Endothelial cell of umbilical vein (primary cell): ENCODE measurements at regions not wholly inside any gene's neighbourhood (a gene's known extent, or its start where the extent isn't known, plus 50 kb on each side); places are given as distances from the start of the nearest gene placed in this dataset.

Experiments used
- BruUV-seq: library from RNA; stranded (reverse); fragments of 400-500 nt; replicated peaks from 2 replicates; lab custom pipeline; 2021; lab: Mats Ljungman, UMichigan
- CTCF ChIA-PET: fragments of 300-600, 350-600 bp; sonication (Branson Sonifier 250); formaldehyde crosslinking; loops from one replicate; lab custom pipeline; 2021; ENCODE audit warnings: antibody characterized with exemption, inconsistent platforms; lab: Charles Lee
- POLR2A ChIA-PET: fragments of 300-600, 350-600 bp; sonication (Branson Sonifier 250); formaldehyde crosslinking; loops from one replicate; lab custom pipeline; 2021; ENCODE audit warnings: antibody characterized with exemption, inconsistent platforms; lab: Charles Lee
- DNase-seq: peaks from one replicate; pipeline ENCODE4 v3.0.0-alpha.2; 2011; ENCODE audit warnings: low read depth, low spot score
- FAIRE-seq: peaks from 2 replicates; lab custom pipeline; 2011; peaks lifted over from hg19 to GRCh38; lab: Jason Lieb, UNC
- H2AFZ ChIP-seq: 2 replicates; pipeline ENCODE4 v1.6.0; 2012; ENCODE audit warnings: low read depth, low read length, control low read depth, inconsistent platforms
- H3K27ac ChIP-seq: 2 replicates; pipeline ENCODE4 v1.5.1; 2011; ENCODE audit warnings: low read depth, mild to moderate bottlenecking, control low read depth, low read length, moderate library complexity; ENCODE audit not compliant: insufficient read depth
- H3K27me3 ChIP-seq, 2 experiments: 2 replicates each; pipeline versions ENCODE4 v1.6.0 to v1.6.1; 2011; ENCODE audit warnings: low read length in 2 of 2, mixed read lengths in 1 of 2; ENCODE audit not compliant: control insufficient read depth in 2 of 2, insufficient read depth in 2 of 2
- H3K36me3 ChIP-seq, 2 experiments: 2 replicates in 1 of 2; 3 replicates in 1 of 2; pipeline ENCODE4 v1.5.1; 2011; ENCODE audit warnings: low read length in 2 of 2, mild to moderate bottlenecking in 1 of 2, moderate library complexity in 1 of 2; ENCODE audit not compliant: control insufficient read depth in 2 of 2, insufficient read depth in 2 of 2; ENCODE audit errors: extremely low read depth in 1 of 2
- H3K4me1 ChIP-seq: 3 replicates; pipeline ENCODE4 v1.5.1; 2011; ENCODE audit warnings: mild to moderate bottlenecking, low read length; ENCODE audit not compliant: control insufficient read depth, insufficient read depth; ENCODE audit errors: extremely low read depth
- H3K4me2 ChIP-seq: 2 replicates; pipeline ENCODE4 v1.6.1; 2011; ENCODE audit warnings: low read length, control low read depth, mixed read lengths; ENCODE audit not compliant: insufficient read depth
- H3K4me3 ChIP-seq, 3 experiments: fragments of 200-600 bp in 1 of 3; sonication (generic), shearing (Covaris generic) in 1 of 3; replicated peaks in 1 of 3; 2 replicates each; pipeline ENCODE4 v1.5.1; 2011 to 2016; ENCODE audit warnings: control low read depth in 3 of 3, low read length in 3 of 3, mild to moderate bottlenecking in 2 of 3, inconsistent platforms in 1 of 3, low read depth in 1 of 3, moderate library complexity in 1 of 3; ENCODE audit not compliant: insufficient read depth in 1 of 3
- H3K79me2 ChIP-seq: 2 replicates; pipeline ENCODE4 v1.6.0; 2012; ENCODE audit warnings: low read length, inconsistent platforms; ENCODE audit not compliant: control insufficient read depth, insufficient read depth
- H3K9ac ChIP-seq: replicated peaks from 2 replicates; pipeline ENCODE3; 2011; ENCODE audit warnings: low read length, control low read depth; ENCODE audit not compliant: insufficient read depth; ENCODE audit errors: extremely low read depth
- H3K9me1 ChIP-seq: replicated peaks from 3 replicates; pipeline ENCODE4 v1.6.0; 2011; ENCODE audit warnings: mild to moderate bottlenecking, low read length; ENCODE audit not compliant: control insufficient read depth, insufficient read depth; ENCODE audit errors: extremely low read depth
- H3K9me3 ChIP-seq: replicated peaks from 2 replicates; pipeline ENCODE4 v1.5.1; 2012; ENCODE audit warnings: low read length, inconsistent platforms; ENCODE audit not compliant: control insufficient read depth, insufficient read depth
- H4K20me1 ChIP-seq: replicated peaks from 2 replicates; pipeline ENCODE3; 2011; ENCODE audit warnings: mild to moderate bottlenecking, low read length; ENCODE audit not compliant: control insufficient read depth, insufficient read depth; ENCODE audit errors: extremely low read depth
- CTCF ChIP-seq, 2 donors: IDR thresholded peaks; 1 replicate in 1 of 2; 2 replicates in 1 of 2; pipeline ENCODE4 v1.5.1; 2011; ENCODE audit warnings: low read length in 2 of 2, mild to moderate bottlenecking in 2 of 2, moderate library complexity in 2 of 2, control low read depth in 1 of 2, inconsistent platforms in 1 of 2, low read depth in 1 of 2; ENCODE audit not compliant: insufficient read depth in 1 of 2; ENCODE audit errors: extremely low read depth in 1 of 2
- EZH2 ChIP-seq: IDR thresholded peaks from 2 replicates; pipeline ENCODE4 v1.6.1; 2012; ENCODE audit warnings: borderline replicate concordance, low read depth, mild to moderate bottlenecking, moderate library complexity, low read length, inconsistent platforms; ENCODE audit not compliant: severe bottlenecking
- MYC ChIP-seq: IDR thresholded peaks from one replicate; pipeline ENCODE4 v1.6.1; 2011; ENCODE audit warnings: mild to moderate bottlenecking, low read depth, low read length
- POLR2A ChIP-seq: IDR thresholded peaks from 2 replicates; pipeline ENCODE4 v1.6.1; 2012; ENCODE audit warnings: low read depth, mild to moderate bottlenecking, control low read depth, low read length
- POLR2AphosphoS5 ChIP-seq: IDR thresholded peaks from 2 replicates; pipeline ENCODE4 v1.6.1; 2012; ENCODE audit warnings: low read depth, mild to moderate bottlenecking, control low read depth, low read length, moderate library complexity; ENCODE audit not compliant: insufficient read depth
- dilution Hi-C: fragments of 300-500 bp; cut with MboI; formaldehyde crosslinking; loops from one replicate; pipeline ENCODE4 v1.15.0; 2019; ENCODE audit warnings: low sequenced_read_pairs; ENCODE audit not compliant: extremely low pct_ligation_motif_present
- intact Hi-C: fragments of 100-400 bp; cut with micrococcal nuclease; formaldehyde crosslinking; loops from one replicate; pipeline ENCODE4 v1.10.0; 2022
- TF ChIP-seq, protein P1 (sequence below): IDR thresholded peaks from 2 replicates; pipeline ENCODE4 v1.6.1; 2011; ENCODE audit not compliant: insufficient read depth, insufficient read length

DNA sequence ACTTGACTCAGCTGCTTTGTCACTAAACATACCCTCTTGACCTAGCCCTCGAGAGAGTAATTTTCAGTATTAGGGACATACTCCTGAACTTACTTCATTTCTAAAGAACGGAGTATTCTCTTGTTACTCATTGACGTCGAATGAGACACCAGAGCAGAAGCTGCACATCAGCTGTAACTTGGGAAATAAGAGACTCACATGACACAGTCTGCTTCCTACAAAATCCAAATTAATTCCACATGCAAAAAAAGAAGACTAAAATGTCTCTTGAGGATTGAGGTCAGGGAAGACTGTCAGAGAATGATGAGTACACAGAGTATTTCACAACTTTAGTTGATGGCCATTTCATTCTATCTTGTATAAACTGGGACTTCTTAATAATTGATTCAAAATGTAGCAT, 114.7 kb upstream of the EGFR start:
- CTCF ChIA-PET, result no interaction called here

More for the DNA sequence above, 114.7 kb upstream of the EGFR start:
- H3K79me2 ChIP-seq, result no peaks in the 10 kb centered on the region
- no peak for DNase-seq
- no peak for FAIRE-seq
- BruUV-seq, result no TSS peak
- H3K27ac ChIP-seq, result no peak overlapping the region
- H3K4me3 ChIP-seq, result no peak overlapping the region
- no peaks in the 10 kb centered on the region for H3K9me3 ChIP-seq
- H3K9ac ChIP-seq, result no peak overlapping the region
- H3K9me1 ChIP-seq, result no peaks in the 10 kb centered on the region
- peaks cover 6 to 18% of the 10 kb centered on the region in 2 experiments for H3K27me3 ChIP-seq
- intact Hi-C loops (no loop called here), dilution Hi-C loops (no loop called here)
- H3K36me3 ChIP-seq, result no peaks in the 10 kb centered on the region
- no peak overlapping the region for H3K4me2 ChIP-seq
- POLR2A ChIA-PET, result no interaction called here
- H4K20me1 ChIP-seq, result no peaks in the 10 kb centered on the region
- no peak for TF ChIP-seq POLR2A
- TF ChIP-seq MYC, result no peak
- no peak for TF ChIP-seq POLR2AphosphoS5
- TF ChIP-seq, protein P1, sequence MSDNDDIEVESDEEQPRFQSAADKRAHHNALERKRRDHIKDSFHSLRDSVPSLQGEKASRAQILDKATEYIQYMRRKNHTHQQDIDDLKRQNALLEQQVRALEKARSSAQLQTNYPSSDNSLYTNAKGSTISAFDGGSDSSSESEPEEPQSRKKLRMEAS, result no peak
- no peak for TF ChIP-seq EZH2
- no peak for TF ChIP-seq CTCF (IDR thresholded peaks at IDR 0.05; ENCODE audit: extremely low read depth in 1 of 2, insufficient read depth in 1 of 2, low read depth in 1 of 2, low read length in 2 of 2)
- H2AFZ ChIP-seq, result no peak overlapping the region
- H3K4me1 ChIP-seq, result no peaks in the 10 kb centered on the region
